GM12873 (cell line): ENCODE measurements at regions not wholly inside any gene's neighbourhood (a gene's known extent, or its start where the extent isn't known, plus 50 kb on each side); places are given as distances from the start of the nearest gene placed in this dataset.

ENCODE experiments used
- TF ChIP-seq, protein P1 (sequence below): IDR thresholded peaks from 2 replicates; pipeline ENCODE4 v1.5.1; 2012; ENCODE audit warnings: low read depth, mild to moderate bottlenecking, moderate library complexity, low read length, control low read depth; ENCODE audit not compliant: insufficient read depth; ENCODE audit errors: missing control alignments

DNA sequence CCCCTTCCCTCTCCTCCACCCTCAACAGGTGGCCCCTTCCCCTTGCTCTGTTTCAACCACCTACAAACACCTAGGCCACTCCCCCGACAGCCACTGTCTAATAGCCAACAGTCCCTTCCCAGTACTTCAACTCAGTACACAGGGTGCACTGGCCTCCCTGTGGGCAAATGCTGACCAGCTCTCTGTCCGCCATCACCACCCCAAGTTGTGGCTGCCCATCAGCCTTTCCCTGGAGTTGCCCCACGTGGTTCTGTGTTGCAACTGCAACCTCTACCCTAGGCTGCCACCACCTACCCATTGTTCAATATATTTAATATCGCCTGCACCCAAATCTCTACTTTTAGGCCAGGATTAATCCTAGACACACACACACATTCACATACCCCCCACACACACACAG, 173.5 kb downstream of the MREG start:
- TF ChIP-seq, protein P1, sequence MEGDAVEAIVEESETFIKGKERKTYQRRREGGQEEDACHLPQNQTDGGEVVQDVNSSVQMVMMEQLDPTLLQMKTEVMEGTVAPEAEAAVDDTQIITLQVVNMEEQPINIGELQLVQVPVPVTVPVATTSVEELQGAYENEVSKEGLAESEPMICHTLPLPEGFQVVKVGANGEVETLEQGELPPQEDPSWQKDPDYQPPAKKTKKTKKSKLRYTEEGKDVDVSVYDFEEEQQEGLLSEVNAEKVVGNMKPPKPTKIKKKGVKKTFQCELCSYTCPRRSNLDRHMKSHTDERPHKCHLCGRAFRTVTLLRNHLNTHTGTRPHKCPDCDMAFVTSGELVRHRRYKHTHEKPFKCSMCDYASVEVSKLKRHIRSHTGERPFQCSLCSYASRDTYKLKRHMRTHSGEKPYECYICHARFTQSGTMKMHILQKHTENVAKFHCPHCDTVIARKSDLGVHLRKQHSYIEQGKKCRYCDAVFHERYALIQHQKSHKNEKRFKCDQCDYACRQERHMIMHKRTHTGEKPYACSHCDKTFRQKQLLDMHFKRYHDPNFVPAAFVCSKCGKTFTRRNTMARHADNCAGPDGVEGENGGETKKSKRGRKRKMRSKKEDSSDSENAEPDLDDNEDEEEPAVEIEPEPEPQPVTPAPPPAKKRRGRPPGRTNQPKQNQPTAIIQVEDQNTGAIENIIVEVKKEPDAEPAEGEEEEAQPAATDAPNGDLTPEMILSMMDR: peak; percentile 7

DNA sequence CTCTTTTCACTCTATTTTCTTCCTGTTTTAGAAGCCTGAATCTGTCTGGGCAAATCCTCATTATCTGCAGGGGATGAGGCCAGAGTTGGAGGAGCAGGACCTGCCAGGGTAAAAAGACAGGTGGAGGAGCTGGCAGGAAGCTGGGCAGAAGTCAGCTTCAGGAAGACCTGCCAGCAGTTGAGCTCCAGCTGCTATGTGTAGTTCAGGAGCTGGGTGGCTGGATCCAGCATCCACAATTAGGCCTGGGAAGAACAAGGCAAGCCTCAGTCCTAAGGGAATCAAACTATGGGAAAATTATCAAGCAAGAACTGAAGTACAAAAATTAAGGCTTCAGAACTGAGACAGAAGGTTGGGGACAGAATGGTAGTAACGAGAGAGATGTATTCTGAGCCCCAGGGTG, 174.0 kb downstream of the MREG start:
- TF ChIP-seq, protein P1: no peak

DNA sequence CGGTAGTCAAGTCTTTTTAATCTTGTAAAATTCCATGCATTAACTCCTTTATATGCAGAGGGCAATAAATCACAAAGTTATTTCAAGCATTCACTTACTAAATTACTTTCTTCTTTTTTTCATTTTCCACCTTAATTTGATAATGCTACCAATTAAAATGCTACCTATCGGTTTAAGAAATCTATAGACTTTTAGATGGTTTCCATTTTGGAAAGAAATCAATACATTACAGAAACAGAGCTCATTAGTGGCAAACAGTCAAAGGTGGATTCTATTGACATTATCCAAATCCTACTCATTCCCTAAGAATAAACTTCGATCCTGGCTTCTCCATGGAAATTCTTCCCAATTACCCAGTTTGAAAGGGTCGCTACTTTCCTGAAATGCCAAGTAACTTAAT, 176.5 kb downstream of the MREG start:
- TF ChIP-seq, protein P1: no peak

DNA sequence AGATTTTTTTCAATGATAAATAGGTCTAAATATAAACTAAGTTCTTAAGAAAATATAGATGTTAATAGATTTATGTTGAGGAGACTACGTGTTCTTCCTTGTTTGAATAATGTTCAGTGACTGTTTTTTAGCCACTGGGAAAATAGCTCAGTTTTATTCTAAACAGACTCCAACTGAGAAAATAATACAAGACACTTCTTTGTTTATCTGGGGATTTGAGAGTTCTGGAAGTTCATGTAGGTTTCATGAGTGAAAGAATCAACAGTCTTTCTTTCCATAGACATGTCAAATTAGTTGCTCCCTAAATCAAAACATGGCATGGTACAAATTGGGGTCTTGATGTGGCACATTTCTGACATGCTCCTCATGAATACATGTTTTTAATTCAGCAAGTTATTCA, 177.7 kb downstream of the MREG start:
- TF ChIP-seq, protein P1: no peak

DNA sequence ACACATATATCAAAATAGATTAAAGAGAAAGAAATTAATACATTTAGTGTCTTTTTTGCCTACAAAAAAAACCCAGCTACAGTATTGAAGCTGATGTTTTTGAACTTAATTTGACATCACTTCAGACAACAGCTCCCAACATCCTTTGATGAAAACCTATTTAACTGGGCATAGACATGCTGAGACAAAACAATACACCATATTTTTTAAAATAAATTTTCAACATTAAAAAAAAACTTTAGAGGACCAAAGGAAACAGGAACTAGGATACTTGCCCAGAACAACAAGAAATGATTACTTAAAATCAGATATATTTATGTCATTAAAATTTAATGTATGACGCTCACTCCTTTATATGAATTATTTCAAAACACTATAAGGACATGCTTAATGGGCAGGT, 178.1 kb downstream of the MREG start:
- TF ChIP-seq, protein P1: no peak

DNA sequence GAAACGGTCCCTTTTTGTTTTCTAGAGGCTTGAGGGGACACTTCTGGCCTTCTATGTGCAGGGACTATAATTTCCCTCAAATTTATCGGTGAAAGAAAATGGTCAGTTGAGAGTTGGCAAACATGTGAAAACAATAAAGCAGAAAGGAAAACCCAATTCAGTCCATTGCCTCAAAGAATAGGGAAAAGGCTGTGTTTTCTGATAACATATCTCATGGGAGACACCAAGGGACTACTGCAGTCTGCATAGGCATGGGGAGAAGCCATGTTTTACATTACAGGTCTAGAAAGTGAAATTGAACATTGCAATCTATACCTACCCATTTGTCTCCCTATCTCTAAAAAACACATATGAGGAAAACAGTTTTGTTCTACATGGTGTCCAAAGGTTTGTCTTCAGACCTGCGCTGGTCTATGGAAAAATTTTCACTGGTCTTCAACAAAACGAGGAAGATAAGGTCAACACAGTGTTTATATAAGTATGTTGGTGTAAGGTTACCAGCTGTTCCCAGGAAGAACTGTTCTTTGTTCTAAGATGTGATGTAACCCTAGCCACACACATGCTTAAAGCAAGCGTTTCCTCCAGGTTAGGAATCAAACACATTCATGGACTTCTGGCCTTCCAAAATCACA, 179.7 kb downstream of the MREG start:
- TF ChIP-seq, protein P1: no peak

DNA sequence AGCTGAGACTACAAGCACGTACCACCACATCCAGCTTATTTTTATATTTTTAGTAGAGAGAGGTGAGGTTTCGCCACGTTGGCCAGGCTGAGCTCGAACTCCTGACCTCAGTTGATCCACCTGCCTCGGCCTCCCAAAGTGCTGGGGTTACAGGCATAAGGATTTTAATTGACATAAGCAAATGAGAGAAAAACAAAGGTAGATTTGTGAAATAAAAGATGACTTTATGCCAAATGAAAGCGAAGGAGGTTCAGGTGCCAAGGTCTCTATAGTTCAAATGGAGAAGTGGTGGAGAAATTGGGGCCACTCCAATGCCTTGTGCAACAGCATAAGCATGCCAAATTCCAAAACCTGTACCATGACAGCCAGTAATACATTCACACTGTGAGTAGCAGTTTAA, 180.6 kb downstream of the MREG start:
- TF ChIP-seq, protein P1: no peak
